ENCODE measurements at regions not wholly inside any gene's neighbourhood (a gene's known extent, or its start where the extent isn't known, plus 50 kb on each side); places are given as distances from the start of the nearest gene placed in this dataset.

- TF ChIP-seq, protein P1, sequence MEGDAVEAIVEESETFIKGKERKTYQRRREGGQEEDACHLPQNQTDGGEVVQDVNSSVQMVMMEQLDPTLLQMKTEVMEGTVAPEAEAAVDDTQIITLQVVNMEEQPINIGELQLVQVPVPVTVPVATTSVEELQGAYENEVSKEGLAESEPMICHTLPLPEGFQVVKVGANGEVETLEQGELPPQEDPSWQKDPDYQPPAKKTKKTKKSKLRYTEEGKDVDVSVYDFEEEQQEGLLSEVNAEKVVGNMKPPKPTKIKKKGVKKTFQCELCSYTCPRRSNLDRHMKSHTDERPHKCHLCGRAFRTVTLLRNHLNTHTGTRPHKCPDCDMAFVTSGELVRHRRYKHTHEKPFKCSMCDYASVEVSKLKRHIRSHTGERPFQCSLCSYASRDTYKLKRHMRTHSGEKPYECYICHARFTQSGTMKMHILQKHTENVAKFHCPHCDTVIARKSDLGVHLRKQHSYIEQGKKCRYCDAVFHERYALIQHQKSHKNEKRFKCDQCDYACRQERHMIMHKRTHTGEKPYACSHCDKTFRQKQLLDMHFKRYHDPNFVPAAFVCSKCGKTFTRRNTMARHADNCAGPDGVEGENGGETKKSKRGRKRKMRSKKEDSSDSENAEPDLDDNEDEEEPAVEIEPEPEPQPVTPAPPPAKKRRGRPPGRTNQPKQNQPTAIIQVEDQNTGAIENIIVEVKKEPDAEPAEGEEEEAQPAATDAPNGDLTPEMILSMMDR (IDR thresholded peaks at IDR 0.05; ENCODE audit: low read depth, low read length): no peak
- DNase-seq (ENCODE audit: extremely low read depth, low read depth): no peak
Measured at GRCh38 chr1:203421246-203421645, 54.4 kb upstream of the PRELP start.

DNA sequence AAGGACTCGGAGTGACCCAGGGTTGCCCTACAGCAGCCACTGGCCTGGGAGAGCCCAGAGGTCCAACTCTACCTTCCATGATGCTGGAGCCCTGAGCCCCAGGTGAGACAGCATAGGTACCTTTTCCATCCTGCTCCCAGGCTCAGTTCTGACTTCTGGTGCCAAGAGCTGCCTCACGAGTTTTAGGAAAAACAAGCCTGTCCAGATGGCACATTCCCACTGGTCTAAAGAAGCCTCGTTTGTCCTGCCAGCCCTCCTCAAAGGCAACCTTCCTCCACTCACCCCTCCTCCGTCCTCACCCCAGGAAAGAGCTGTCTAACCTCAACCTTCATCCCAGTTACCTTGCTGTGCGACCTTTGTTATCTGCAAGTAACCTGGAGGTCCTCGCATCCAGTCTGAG lies 53.5 kb upstream of the PRELP start:
- TF ChIP-seq, protein P1 (IDR thresholded peaks at IDR 0.05; ENCODE audit: low read depth, low read length): no peak
- DNase-seq (ENCODE audit: extremely low read depth, low read depth): no peak

DNA sequence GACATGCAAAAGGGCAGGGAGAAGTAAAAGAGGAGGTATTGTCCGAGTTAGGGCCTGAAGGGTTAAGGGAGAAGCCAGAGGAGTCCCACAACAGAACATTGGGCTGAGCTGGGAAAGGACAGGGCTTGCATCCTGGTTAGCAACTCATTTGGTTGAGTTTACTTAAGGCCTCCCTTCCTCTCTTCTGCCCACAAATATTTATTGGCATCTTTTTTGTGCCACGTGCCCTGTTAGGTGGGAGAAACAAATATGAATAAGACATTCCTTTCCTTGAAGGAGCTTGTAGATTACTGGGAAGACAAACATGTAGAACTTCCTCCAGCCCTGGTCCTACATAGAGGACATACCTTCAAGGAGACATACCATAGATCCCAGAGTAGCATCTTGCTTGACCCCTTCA lies 53.0 kb upstream of the PRELP start:
- DNase-seq (ENCODE audit: extremely low read depth, low read depth): no peak
- TF ChIP-seq, protein P1 (IDR thresholded peaks at IDR 0.05; ENCODE audit: low read depth, low read length): no peak

- no peak for DNase-seq (ENCODE audit: extremely low read depth, low read depth)
- TF ChIP-seq, protein P1 (IDR thresholded peaks at IDR 0.05; ENCODE audit: low read depth, low read length): no peak
Measured at GRCh38 chr1:203424285-203424684, 51.3 kb upstream of the PRELP start.

GRCh38 chr1:203424861-203425662 lies 50.5 kb upstream of the PRELP start:
- no peak for DNase-seq (ENCODE audit: extremely low read depth, low read depth)

GRCh38 chr1:203425663-203425975 lies 50.0 kb upstream of the PRELP start:
- TF ChIP-seq, protein P1 (IDR thresholded peaks at IDR 0.05; ENCODE audit: low read depth, low read length): no peak
- no peak for DNase-seq (ENCODE audit: extremely low read depth, low read depth)

More at GRCh38 chr1:203424861-203425662, 50.5 kb upstream of the PRELP start:
- TF ChIP-seq, protein P1 (IDR thresholded peaks at IDR 0.05; ENCODE audit: low read depth, low read length): no peak
